ENCODE measurements at regions not wholly inside any gene's neighbourhood (a gene's known extent, or its start where the extent isn't known, plus 50 kb on each side); places are given as distances from the start of the nearest gene placed in this dataset.

DNA sequence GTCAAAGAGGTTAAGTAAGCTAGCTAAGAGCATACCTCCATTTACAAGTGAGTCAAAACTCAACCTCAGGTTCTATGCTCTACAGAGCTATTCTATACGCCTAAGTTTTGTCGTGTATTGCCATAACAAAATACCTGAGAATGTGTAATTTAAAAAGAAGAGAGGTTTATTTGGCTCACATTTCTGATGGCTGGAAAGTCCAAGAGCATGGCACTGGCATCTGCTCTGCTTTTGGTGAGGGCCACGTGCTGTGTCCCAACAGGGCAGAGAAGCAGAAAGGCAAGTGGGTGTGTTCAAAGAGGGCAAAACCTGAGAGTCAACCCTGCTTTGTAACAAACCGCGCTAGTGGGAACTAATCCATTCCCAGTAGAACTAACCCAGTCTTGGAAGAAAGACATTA, 60.9 kb upstream of the POU2F1 start:
- H3K4me3 ChIP-seq: no peak overlapping the region
- H3K4me1 ChIP-seq (ENCODE audit: low read depth): peaks cover 6% of the 10 kb centered on the region
- no peaks in the 10 kb centered on the region for H3K9me3 ChIP-seq
- TF ChIP-seq, protein P1, sequence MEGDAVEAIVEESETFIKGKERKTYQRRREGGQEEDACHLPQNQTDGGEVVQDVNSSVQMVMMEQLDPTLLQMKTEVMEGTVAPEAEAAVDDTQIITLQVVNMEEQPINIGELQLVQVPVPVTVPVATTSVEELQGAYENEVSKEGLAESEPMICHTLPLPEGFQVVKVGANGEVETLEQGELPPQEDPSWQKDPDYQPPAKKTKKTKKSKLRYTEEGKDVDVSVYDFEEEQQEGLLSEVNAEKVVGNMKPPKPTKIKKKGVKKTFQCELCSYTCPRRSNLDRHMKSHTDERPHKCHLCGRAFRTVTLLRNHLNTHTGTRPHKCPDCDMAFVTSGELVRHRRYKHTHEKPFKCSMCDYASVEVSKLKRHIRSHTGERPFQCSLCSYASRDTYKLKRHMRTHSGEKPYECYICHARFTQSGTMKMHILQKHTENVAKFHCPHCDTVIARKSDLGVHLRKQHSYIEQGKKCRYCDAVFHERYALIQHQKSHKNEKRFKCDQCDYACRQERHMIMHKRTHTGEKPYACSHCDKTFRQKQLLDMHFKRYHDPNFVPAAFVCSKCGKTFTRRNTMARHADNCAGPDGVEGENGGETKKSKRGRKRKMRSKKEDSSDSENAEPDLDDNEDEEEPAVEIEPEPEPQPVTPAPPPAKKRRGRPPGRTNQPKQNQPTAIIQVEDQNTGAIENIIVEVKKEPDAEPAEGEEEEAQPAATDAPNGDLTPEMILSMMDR (IDR thresholded peaks at IDR 0.05): no peak
- no peak for ATAC-seq
- intact Hi-C loops (cut with DNase I, micrococcal nuclease): no loop called here
- H3K36me3 ChIP-seq (ENCODE audit: low read depth): no peaks in the 10 kb centered on the region
- DNase-seq: no peak

DNA sequence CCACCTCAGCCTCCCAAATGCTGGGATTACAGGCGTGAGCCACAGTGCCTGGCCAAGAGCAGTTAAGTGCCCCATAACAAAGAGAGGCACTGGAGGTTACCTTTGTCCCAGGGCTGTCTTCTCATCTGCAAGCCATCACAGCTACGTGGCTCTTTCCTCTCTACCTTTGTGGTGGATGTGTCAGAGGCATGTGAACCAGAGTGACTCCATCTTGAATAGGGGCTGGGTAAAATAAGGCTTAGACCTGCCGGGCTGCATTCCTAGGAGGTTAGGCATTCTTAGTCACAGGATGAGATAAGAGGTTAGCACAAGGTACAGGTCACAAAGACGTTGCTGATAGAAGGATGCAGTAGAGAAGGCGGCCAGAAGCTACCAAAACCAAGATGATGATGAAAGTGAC, 59.4 kb upstream of the POU2F1 start:
- Histone ChIP-seq H3K4me1 (ENCODE audit: low read depth) (peaks cover 11% of the 10 kb centered on the region), H3K9me3 (no peaks in the 10 kb centered on the region), H3K36me3 (ENCODE audit: low read depth) (no peaks in the 10 kb centered on the region), H3K4me3 (no peak overlapping the region)
- TF ChIP-seq, protein P1 (IDR thresholded peaks at IDR 0.05): no peak
- DNase-seq (no peak), ATAC-seq (no peak)
- intact Hi-C loops (cut with DNase I, micrococcal nuclease): no loop called here

DNA sequence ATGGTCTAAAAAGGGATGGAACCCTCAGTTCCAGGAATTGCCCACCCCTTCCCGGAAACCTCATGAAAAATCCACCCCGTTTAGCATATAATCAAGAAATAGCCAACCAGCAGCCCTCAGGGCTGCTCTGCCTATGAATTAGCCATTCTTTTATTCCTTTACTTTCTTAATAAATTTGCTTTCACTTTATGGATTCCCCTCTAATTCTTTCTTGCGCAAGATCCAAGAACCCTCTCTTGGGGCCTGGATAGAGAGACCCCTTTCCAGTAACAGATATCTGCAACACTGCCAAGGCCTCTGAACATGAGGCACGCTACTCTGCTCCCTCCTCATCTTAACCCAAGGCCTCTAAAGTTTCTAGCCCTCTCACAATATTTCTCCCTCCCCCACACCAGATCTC, 58.9 kb upstream of the POU2F1 start:
- DNase-seq: no peak
- Histone ChIP-seq H3K4me3 (no peak overlapping the region), H3K9me3 (no peaks in the 10 kb centered on the region), H3K4me1 (ENCODE audit: low read depth) (peaks cover 11% of the 10 kb centered on the region), H3K36me3 (ENCODE audit: low read depth) (no peaks in the 10 kb centered on the region)
- intact Hi-C loops (cut with DNase I, micrococcal nuclease): no loop called here
- ATAC-seq: no peak
- TF ChIP-seq, protein P1 (IDR thresholded peaks at IDR 0.05): no peak

DNA sequence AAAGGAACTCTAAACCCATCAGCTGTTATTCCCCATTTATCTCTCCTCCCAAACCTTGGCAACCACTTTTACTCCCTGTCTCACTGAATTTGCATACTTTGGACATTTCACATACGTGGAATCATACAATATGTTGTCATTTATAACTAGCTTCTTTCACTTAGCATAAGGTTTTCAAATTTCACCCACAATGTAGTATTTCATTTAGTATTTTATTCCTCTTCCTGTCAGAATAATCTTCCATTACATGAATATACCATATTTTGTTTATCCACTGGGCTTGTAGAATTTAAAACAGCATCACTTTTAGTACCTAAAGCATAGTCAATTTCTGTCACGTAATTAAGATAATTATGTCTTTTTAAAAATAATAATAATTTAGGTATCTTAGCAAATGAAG, 55.5 kb upstream of the POU2F1 start:
- TF ChIP-seq, protein P1 (IDR thresholded peaks at IDR 0.05): no peak
- DNase-seq (no peak), ATAC-seq (no peak)
- intact Hi-C loops (cut with DNase I, micrococcal nuclease): no loop called here
- H3K4me3 ChIP-seq: no peak overlapping the region
- peaks cover 17% of the 10 kb centered on the region for H3K4me1 ChIP-seq (ENCODE audit: low read depth)
- no peaks in the 10 kb centered on the region for H3K36me3 ChIP-seq (ENCODE audit: low read depth)
- H3K9me3 ChIP-seq: no peaks in the 10 kb centered on the region

DNA sequence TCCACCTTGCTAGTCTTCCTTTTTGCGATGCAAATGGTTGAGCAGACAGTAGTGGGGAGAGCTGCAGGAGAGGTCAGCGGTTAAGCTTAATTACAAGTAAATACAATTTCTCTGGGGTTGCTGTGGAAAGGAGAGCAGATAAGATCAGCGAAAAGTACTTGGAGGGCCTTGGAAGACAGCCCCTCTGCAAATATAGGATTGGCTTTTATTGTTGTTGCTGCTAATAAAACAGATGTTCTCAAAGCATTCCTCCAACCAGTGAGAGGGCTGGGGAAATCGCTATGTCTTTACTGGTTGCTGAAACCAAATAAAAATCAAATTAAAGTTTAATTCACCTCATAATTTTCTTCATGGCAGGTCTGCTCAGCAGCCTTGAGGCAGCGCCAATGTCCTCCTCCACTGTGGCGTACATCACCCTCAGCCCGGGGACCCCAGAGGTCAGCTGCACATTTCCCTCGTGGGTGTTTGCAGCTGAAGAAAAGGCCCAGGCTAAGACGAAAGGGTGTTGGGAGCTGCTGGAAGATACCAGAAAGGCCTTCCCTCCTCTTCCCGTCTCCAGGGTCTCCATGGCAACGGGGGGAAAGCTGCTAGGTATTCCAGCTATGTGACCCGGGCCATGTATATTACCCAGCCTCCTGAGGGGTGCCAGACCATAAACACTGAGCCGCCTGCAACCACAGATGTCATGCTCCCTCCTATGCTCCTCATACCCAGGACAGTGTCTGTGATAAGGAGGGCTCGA, 54.6 kb upstream of the POU2F1 start:
- ATAC-seq (peak; percentile 73), DNase-seq (peak; percentile 58 to 62 (median 59))
- Histone ChIP-seq H3K9me3 (no peaks in the 10 kb centered on the region), H3K4me1 (ENCODE audit: low read depth) (peaks cover 17% of the 10 kb centered on the region), H3K36me3 (ENCODE audit: low read depth) (no peaks in the 10 kb centered on the region), H3K4me3 (no peak overlapping the region)
- intact Hi-C loops (cut with DNase I, micrococcal nuclease): no loop called here
- TF ChIP-seq, protein P1 (IDR thresholded peaks at IDR 0.05): no peak
